Suprapubic skin (tissue), 4 donors: ENCODE measurements at regions not wholly inside any gene's neighbourhood (a gene's known extent, or its start where the extent isn't known, plus 50 kb on each side); places are given as distances from the start of the nearest gene placed in this dataset.

Experiments
- DNase-seq, 2 donors: peaks; one replicate each; pipeline ENCODE4 v3.0.0-alpha.2; 2019; ENCODE audit warnings: low spot score in 2 of 2
- H3K27ac ChIP-seq: fragments of 200-600 bp; sonication (generic); one replicate; pipeline ENCODE4 v1.5.1; 2019
- H3K27me3 ChIP-seq: fragments of 200-600 bp; sonication (generic); one replicate; pipeline ENCODE4 v1.5.1; 2019
- H3K36me3 ChIP-seq: fragments of 200-600 bp; sonication (generic); one replicate; pipeline ENCODE4 v1.5.1; 2019
- H3K4me1 ChIP-seq: fragments of 200-600 bp; sonication (generic); one replicate; pipeline ENCODE4 v1.5.1; 2019
- H3K4me3 ChIP-seq: fragments of 200-600 bp; sonication (generic); one replicate; pipeline ENCODE4 v1.5.1; 2019; ENCODE audit warnings: mild to moderate bottlenecking
- H3K9me3 ChIP-seq: fragments of 200-600 bp; sonication (generic); one replicate; pipeline ENCODE4 v1.5.1; 2019
- EP300 ChIP-seq: sonication (generic); formaldehyde crosslinking; IDR thresholded peaks from one replicate; pipeline ENCODE4 v1.6.1; 2017; ENCODE audit warnings: antibody characterized with exemption
- POLR2A ChIP-seq, 2 donors: fragments of 450-650 bp; IDR thresholded peaks; one replicate each; pipeline ENCODE4 v1.6.1; 2017; ENCODE audit warnings: antibody characterized with exemption in 2 of 2, mild to moderate bottlenecking in 2 of 2, moderate library complexity in 2 of 2
- POLR2AphosphoS5 ChIP-seq, 3 donors: sonication (generic); formaldehyde crosslinking; IDR thresholded peaks; one replicate each; pipeline ENCODE4 v1.6.1; 2017; ENCODE audit warnings: antibody characterized with exemption in 3 of 3
- WGBS: methylation state at CpG from one replicate; pipeline ENCODE4 v1.1.5; 2018; 5-methylcytosine and 5-hydroxymethylcytosine counted together
- TF ChIP-seq, protein P1 (sequence below), 2 donors: fragments of 200-600 bp in 1 of 2; fragments of 450-650 bp in 1 of 2; sonication (generic) in 1 of 2; IDR thresholded peaks; one replicate each; pipeline ENCODE4 v1.5.1; 2016 to 2019; ENCODE audit warnings: antibody characterized with exemption in 2 of 2, mild to moderate bottlenecking in 1 of 2, moderate library complexity in 1 of 2

DNA sequence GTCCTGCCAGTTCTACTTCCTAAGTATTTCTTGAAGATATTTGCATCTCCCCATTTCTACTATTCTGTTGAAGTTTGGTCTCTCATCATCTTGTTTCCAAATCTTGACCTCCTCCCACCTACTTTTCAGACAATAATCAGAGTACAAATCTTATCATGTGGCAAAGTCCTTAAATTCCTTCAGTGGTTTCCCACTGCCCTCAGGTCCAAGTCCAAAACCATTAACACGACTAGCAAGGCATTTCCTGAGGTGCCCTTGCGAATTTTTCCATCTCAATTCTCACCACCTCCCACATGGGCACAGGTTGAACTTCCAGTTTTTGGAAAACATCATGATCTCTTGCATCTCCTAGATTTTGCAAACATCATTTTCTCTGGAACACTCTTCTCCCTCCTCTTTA is 97.2 kb upstream of the CDK1 start:
- Histone ChIP-seq H3K36me3 (no peaks in the 10 kb centered on the region), H3K27me3 (no peaks in the 10 kb centered on the region), H3K27ac (no peak overlapping the region), H3K4me1 (peaks cover 6% of the 10 kb centered on the region), H3K9me3 (no peaks in the 10 kb centered on the region), H3K4me3 (no peak overlapping the region)
- WGBS = 71% methylated on average over 2 of the region's 2 CpGs
- DNase-seq = no peak
- TF ChIP-seq EP300 (no peak), POLR2AphosphoS5 (IDR thresholded peaks at IDR 0.05) (no peak), POLR2A (IDR thresholded peaks at IDR 0.05) (no peak)
- TF ChIP-seq, protein P1, sequence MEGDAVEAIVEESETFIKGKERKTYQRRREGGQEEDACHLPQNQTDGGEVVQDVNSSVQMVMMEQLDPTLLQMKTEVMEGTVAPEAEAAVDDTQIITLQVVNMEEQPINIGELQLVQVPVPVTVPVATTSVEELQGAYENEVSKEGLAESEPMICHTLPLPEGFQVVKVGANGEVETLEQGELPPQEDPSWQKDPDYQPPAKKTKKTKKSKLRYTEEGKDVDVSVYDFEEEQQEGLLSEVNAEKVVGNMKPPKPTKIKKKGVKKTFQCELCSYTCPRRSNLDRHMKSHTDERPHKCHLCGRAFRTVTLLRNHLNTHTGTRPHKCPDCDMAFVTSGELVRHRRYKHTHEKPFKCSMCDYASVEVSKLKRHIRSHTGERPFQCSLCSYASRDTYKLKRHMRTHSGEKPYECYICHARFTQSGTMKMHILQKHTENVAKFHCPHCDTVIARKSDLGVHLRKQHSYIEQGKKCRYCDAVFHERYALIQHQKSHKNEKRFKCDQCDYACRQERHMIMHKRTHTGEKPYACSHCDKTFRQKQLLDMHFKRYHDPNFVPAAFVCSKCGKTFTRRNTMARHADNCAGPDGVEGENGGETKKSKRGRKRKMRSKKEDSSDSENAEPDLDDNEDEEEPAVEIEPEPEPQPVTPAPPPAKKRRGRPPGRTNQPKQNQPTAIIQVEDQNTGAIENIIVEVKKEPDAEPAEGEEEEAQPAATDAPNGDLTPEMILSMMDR (IDR thresholded peaks at IDR 0.05) = no peak

DNA sequence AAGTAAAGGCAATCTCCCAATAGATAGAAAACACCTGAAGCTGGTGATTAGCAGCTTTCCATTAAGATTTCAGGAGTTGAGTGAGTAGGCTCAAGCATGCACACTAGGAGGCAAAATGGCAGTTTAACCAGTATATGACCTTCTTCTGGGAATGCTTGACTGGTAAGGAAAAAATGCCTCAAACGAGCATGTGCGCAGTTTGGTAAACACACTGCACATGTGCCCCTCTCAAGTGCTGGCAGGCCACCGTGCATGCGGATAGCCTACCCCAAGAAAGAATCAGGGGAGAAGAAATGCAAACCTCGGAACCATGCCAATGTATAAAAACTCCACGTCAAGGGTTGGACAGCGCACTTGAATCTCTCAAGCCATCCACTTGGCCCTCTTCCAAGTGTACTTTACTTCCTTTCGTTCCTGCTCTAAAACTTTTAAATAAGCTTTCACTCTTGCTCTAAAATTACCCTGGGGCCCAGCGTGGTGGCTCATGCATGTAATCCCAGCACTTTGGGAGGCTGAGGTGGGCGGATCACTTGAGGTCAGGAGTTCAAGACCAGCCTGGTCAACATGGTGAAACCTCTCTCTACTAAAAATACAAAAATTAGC is 98.8 kb upstream of the CDK1 start:
- 93% methylated on average over 10 of the region's 10 CpGs for WGBS
- no peaks in the 10 kb centered on the region for H3K9me3 ChIP-seq
- no peak for TF ChIP-seq EP300
- H3K27ac ChIP-seq = no peak overlapping the region
- no peaks in the 10 kb centered on the region for H3K27me3 ChIP-seq
- H3K4me1 ChIP-seq = peaks cover 6% of the 10 kb centered on the region
- no peak for DNase-seq
- no peaks in the 10 kb centered on the region for H3K36me3 ChIP-seq
- no peak overlapping the region for H3K4me3 ChIP-seq

DNA sequence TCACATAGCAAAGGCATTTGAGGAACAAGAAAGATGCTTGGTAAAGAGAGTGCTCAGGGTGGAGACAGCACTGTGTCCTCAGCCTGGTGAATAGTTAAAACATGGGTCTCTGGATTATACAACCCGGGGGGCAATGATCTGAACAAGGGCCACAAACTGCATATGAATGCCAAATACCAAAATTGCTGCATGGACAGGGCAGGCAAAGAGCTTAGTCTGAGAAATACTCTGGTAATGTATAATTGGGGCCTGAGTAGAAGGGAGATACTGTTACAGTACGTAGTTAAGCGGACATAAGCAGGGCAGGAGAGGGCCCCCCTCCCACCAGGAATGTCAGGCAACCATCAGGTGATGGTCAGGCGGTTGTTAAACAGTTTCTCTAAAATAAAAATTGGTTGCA is 99.3 kb upstream of the CDK1 start:
- H3K36me3 ChIP-seq = no peaks in the 10 kb centered on the region
- peaks cover 6% of the 10 kb centered on the region for H3K4me1 ChIP-seq
- no peaks in the 10 kb centered on the region for H3K27me3 ChIP-seq
- no peak overlapping the region for H3K4me3 ChIP-seq
- no peak overlapping the region for H3K27ac ChIP-seq
- 88% methylated on average over 4 of the region's 4 CpGs for WGBS
- TF ChIP-seq EP300 (no peak), POLR2A (IDR thresholded peaks at IDR 0.05) (no peak), POLR2AphosphoS5 (IDR thresholded peaks at IDR 0.05) (no peak)
- TF ChIP-seq, protein P1 (IDR thresholded peaks at IDR 0.05) = no peak
- no peaks in the 10 kb centered on the region for H3K9me3 ChIP-seq
- no peak for DNase-seq

DNA sequence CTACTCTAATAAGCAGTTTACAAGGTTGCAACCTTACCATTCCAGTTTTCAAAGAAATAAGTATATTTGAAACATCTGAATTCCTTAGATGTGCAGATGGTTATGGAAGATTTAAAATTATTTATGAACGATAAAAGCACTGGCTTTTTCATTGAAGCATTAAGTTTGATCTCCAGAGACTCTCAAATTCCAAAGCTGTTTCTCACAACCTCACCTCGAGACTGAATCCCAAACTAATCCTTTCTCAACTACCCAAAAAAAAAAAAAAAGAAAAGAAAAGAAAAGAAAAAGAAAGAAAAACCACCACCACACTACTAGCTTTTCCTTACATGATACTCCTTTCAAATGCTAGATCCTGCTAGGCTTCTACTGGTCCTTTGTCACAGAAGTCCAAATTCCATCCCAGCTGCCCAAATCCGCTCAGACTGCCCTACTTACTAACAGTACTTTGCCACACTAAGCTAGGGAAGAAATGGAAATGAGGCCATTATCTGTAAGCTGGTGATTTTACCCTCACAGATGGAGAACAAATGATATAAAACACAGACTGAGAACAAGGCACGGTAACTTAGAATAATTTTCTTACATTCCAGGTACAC is 100.6 kb upstream of the CDK1 start:
- H3K27ac ChIP-seq = no peak overlapping the region
- no peak for TF ChIP-seq EP300
- no peaks in the 10 kb centered on the region for H3K27me3 ChIP-seq
- no peaks in the 10 kb centered on the region for H3K9me3 ChIP-seq
- no peak overlapping the region for H3K4me3 ChIP-seq
- no peaks in the 10 kb centered on the region for H3K36me3 ChIP-seq
- no peaks in the 10 kb centered on the region for H3K4me1 ChIP-seq
- no peak for DNase-seq
- WGBS = 60% methylated on average over 4 of the region's 4 CpGs

DNA sequence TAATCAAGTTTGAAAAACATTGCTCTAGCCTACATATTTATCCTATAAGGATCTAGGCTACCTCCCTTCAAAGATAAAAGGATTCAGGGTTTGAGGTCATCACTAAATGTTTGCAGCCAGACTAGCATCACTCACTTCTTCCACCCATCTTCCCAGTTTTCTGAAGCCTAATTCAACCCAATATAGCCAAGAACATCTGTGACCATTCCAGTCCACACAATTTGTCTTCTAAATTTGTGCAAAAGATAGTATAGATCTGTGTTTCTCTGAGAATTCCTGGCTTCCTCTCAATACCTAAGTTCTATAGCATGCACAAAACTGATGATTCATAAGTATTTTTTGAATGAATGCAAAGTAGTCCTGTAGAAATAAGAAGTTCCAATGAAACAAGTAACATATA is 103.0 kb upstream of the CDK1 start:
- H3K27me3 ChIP-seq = no peaks in the 10 kb centered on the region
- no peak for DNase-seq
- no peaks in the 10 kb centered on the region for H3K4me1 ChIP-seq
- peaks cover 4% of the 10 kb centered on the region for H3K9me3 ChIP-seq
- H3K27ac ChIP-seq = no peak overlapping the region
- no peaks in the 10 kb centered on the region for H3K36me3 ChIP-seq
- TF ChIP-seq EP300 (no peak), POLR2A (IDR thresholded peaks at IDR 0.05) (no peak), POLR2AphosphoS5 (IDR thresholded peaks at IDR 0.05) (no peak)
- TF ChIP-seq, protein P1 (IDR thresholded peaks at IDR 0.05) = no peak
- H3K4me3 ChIP-seq = no peak overlapping the region

DNA sequence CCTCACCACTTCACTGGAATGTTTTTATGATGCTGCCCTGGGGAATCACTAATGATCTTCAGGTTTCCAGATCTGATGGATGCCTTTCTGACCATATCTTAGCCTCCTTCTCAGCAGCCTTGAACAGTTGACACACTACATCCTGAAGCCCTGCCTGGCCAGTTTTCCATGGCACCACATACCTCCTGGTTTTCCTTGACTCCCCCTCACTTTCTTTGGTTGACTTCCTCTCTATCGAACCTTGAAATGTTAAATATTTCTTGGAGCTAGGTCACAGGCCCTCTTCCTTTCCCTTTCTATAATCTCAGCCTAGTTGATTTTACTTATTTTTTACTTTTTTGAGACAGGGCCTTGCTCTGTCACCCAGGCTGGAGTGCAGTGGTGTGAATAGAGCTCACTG is 108.8 kb upstream of the CDK1 start:
- Histone ChIP-seq H3K36me3 (no peaks in the 10 kb centered on the region), H3K27ac (no peak overlapping the region), H3K27me3 (no peaks in the 10 kb centered on the region), H3K4me1 (no peaks in the 10 kb centered on the region), H3K4me3 (no peak overlapping the region), H3K9me3 (peaks cover 4% of the 10 kb centered on the region)
- 74% methylated on average over 1 of the region's 1 CpG for WGBS
- TF ChIP-seq POLR2A (IDR thresholded peaks at IDR 0.05) (no peak), POLR2AphosphoS5 (IDR thresholded peaks at IDR 0.05) (no peak), EP300 (no peak)
- TF ChIP-seq, protein P1 (IDR thresholded peaks at IDR 0.05) = no peak
- no peak for DNase-seq
